CD4-positive, alpha-beta T cell treated with Interleukin-21 for 1 hour (primary cell): ENCODE measurements at regions not wholly inside any gene's neighbourhood (a gene's known extent, or its start where the extent isn't known, plus 50 kb on each side); places are given as distances from the start of the nearest gene placed in this dataset.

ENCODE experiments used
- DNase-seq: peaks from one replicate; pipeline ENCODE4 v3.0.0-alpha.2; 2020

- DNase-seq, result no peak
These were observed 61.1 kb upstream of the C1GALT1C1 start for GRCh38 chrX:120690941-120691340.

GRCh38 chrX:120690344-120690743 is 60.5 kb upstream of the C1GALT1C1 start:
- DNase-seq, result no peak

GRCh38 chrX:120680090-120680489 is 50.2 kb upstream of the C1GALT1C1 start:
- DNase-seq, result no peak
